K562 (cell line): ENCODE measurements at regions not wholly inside any gene's neighbourhood (a gene's known extent, or its start where the extent isn't known, plus 50 kb on each side); places are given as distances from the start of the nearest gene placed in this dataset.

Experiments used
- CTCF ChIP-seq, 3 experiments: IDR thresholded peaks in 2 of 3; conservative IDR thresholded peaks in 1 of 3; 2 replicates each; pipeline ENCODE4 v1.5.1; 2011 to 2012; ENCODE audit warnings: low read length in 3 of 3, mild to moderate bottlenecking in 3 of 3, control low read depth in 2 of 3, improper control_type of control experiment in 1 of 3, inconsistent platforms in 1 of 3, low read depth in 1 of 3, mixed read lengths in 1 of 3, moderate library complexity in 1 of 3; ENCODE audit not compliant: insufficient read depth in 2 of 3
- POLR2A ChIP-seq: fragments of 450-650 bp; conservative IDR thresholded peaks from 2 replicates; pipeline ENCODE4 v1.6.1; 2016
- SMC3 ChIP-seq: conservative IDR thresholded peaks from 2 replicates; pipeline ENCODE4 v1.6.1; 2011; ENCODE audit warnings: low read depth, low read length, improper control_type of control experiment; ENCODE audit not compliant: insufficient read depth

- no peak for TF ChIP-seq CTCF (IDR thresholded peaks at IDR 0.05 in 2 of 3, conservative IDR thresholded peaks at IDR 0.05 in 1 of 3; ENCODE audit: insufficient read depth in 2 of 3, low read depth in 1 of 3, low read length in 3 of 3)
- no peak for TF ChIP-seq SMC3
- TF ChIP-seq POLR2A = no peak
Observed at GRCh38 chr3:194225418-194225812, 89.5 kb downstream of the HES1 start.
